ENCODE measurements at regions not wholly inside any gene's neighbourhood (a gene's known extent, or its start where the extent isn't known, plus 50 kb on each side); places are given as distances from the start of the nearest gene placed in this dataset.
A peak's percentile ranks its signal among the peaks of the same experiment; 100 is the strongest.

DNA sequence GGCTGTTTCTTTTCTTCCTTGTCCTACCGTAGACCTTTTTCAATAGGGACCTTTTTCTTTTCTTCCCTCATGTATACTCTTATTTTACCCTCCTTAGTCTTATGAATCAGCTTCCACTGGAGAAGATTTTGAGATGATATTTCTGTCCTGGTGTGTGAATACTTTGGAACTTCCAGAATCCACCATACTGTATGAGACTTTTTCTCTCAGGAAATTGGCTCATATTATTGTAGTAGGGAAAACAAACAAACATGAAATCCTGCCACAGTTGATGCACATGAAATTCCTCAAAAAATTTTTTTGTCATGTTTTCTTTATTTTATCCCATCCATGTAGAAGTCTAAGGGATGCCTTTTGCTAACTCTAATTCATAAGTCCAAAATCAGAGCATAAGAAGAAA lies 289.3 kb upstream of the PLSCR5 start:
- peak overlapping the region; percentile 68 for H2AFZ ChIP-seq
- TF ChIP-seq EZH2 (IDR thresholded peaks at IDR 0.05; ENCODE audit: insufficient read depth, poor library complexity, severe bottlenecking), result no peak
- TF ChIP-seq EZH2phosphoT487 (IDR thresholded peaks at IDR 0.05; ENCODE audit: insufficient read depth, low read depth), result no peak
- peak overlapping the region; percentile 41 for H3K4me2 ChIP-seq (ENCODE audit: unreplicated experiment)
- no peaks in the 10 kb centered on the region for H3K9me3 ChIP-seq (ENCODE audit: low read depth)
- no peaks in the 10 kb centered on the region for H3K27me3 ChIP-seq (replicated peaks; ENCODE audit: insufficient read depth)
- in situ Hi-C loops (cut with MboI), result no loop called here
- no peaks in the 10 kb centered on the region for H3K9me2 ChIP-seq (ENCODE audit: insufficient read depth)
- H3K9ac ChIP-seq, result peak overlapping the region; percentile 9; the same call in 1 of the 2 replicates
- peak; percentile 34 for DNase-seq
- no peaks in the 10 kb centered on the region for H3K79me2 ChIP-seq (ENCODE audit: insufficient read depth)
- no peaks in the 10 kb centered on the region for H4K20me1 ChIP-seq (ENCODE audit: insufficient read depth)
- H3K27ac ChIP-seq, result peak overlapping the region; percentile 67
- peaks cover 8% of the 10 kb centered on the region; the same call in 1 of the 2 replicates for H3F3A ChIP-seq (ENCODE audit: insufficient read depth)
- 71 to 77% methylated on average over 1 of the region's 1 CpG for WGBS, 2 experiments (ENCODE audit: low coverage in 1 of 2, low lambda C conversion rate in 2 of 2, missing lambda C conversion rate in 2 of 2)
- no peaks in the 10 kb centered on the region for H3K36me3 ChIP-seq (ENCODE audit: low read depth)
- peaks cover 22% of the 10 kb centered on the region for H3K4me1 ChIP-seq (ENCODE audit: insufficient read depth)
- H3K4me3 ChIP-seq, result no peak overlapping the region

DNA sequence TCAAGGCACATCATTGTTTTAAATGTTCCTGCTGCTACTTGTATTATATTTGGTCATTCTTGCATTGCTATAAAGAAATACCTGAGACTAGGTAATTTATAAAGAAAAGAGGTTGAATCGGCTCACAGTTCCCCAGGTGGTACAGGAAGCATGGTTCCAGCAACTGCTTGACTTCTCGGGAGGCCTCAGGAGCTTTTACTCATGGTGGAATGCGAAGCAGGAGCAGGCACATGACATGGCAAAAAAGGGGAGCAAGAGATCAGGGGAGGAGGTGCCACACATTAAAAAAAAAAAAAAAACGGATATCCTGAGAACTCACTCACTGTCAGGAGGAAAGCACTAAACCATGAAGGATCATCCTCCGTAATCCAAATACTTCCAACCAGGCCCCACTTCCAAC lies 286.9 kb upstream of the PLSCR5 start:
- WGBS, 2 experiments (ENCODE audit: low coverage in 1 of 2, low lambda C conversion rate in 2 of 2, missing lambda C conversion rate in 2 of 2), result 78 to 80% methylated on average over 5 of the region's 5 CpGs
- DNase-seq, result no peak
- Histone ChIP-seq H3K4me3 (no peak overlapping the region), H3K27me3 (replicated peaks; ENCODE audit: insufficient read depth) (no peaks in the 10 kb centered on the region), H3K27ac (no peak overlapping the region), H3F3A (ENCODE audit: insufficient read depth) (peaks cover 8% of the 10 kb centered on the region; the same call in 1 of the 2 replicates), H2AFZ (no peak overlapping the region), H3K79me2 (ENCODE audit: insufficient read depth) (no peaks in the 10 kb centered on the region), H3K9me2 (ENCODE audit: insufficient read depth) (no peaks in the 10 kb centered on the region), H3K36me3 (ENCODE audit: low read depth) (no peaks in the 10 kb centered on the region), H3K9ac (no peak overlapping the region), H3K9me3 (ENCODE audit: low read depth) (no peaks in the 10 kb centered on the region), H4K20me1 (ENCODE audit: insufficient read depth) (no peaks in the 10 kb centered on the region), H3K4me2 (ENCODE audit: unreplicated experiment) (no peak overlapping the region), H3K4me1 (ENCODE audit: insufficient read depth) (peaks cover 22% of the 10 kb centered on the region)
- in situ Hi-C loops (cut with MboI), result no loop called here
- no peak for TF ChIP-seq EZH2phosphoT487 (IDR thresholded peaks at IDR 0.05; ENCODE audit: insufficient read depth, low read depth)
- no peak for TF ChIP-seq EZH2 (IDR thresholded peaks at IDR 0.05; ENCODE audit: insufficient read depth, poor library complexity, severe bottlenecking)

DNA sequence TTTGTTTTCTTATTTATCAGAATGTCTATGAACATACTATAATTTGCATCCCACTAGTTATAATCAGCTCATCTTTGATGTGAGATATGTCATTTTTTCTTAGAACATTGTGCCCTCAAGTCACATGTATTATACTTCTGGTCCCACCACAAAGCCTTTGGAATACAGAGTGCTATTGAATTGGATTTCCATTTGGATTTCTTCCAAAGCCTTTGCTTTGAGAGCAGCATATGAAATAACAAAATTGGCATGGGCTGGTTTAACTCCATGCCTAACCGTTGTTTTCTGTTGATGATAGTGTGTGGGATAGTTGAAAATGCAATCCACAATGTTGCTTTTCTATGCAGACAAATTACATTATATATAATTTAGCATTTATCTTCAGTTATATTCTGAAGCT lies 284.5 kb upstream of the PLSCR5 start:
- no peak for DNase-seq
- WGBS, 2 experiments (ENCODE audit: low coverage in 1 of 2, low lambda C conversion rate in 2 of 2, missing lambda C conversion rate in 2 of 2), result 38 to 57% methylated on average over 1 of the region's 1 CpG
- no peaks in the 10 kb centered on the region for H3K9me3 ChIP-seq (ENCODE audit: low read depth)
- H3K9me2 ChIP-seq (ENCODE audit: insufficient read depth), result no peaks in the 10 kb centered on the region
- peaks cover 8% of the 10 kb centered on the region; the same call in 1 of the 2 replicates for H3F3A ChIP-seq (ENCODE audit: insufficient read depth)
- H3K36me3 ChIP-seq (ENCODE audit: low read depth), result no peaks in the 10 kb centered on the region
- peaks cover 13% of the 10 kb centered on the region for H3K4me1 ChIP-seq (ENCODE audit: insufficient read depth)
- no peak overlapping the region for H2AFZ ChIP-seq
- in situ Hi-C loops (cut with MboI), result no loop called here
- H3K27me3 ChIP-seq (replicated peaks; ENCODE audit: insufficient read depth), result no peaks in the 10 kb centered on the region
- TF ChIP-seq EZH2phosphoT487 (IDR thresholded peaks at IDR 0.05; ENCODE audit: insufficient read depth, low read depth), result no peak
- TF ChIP-seq EZH2 (IDR thresholded peaks at IDR 0.05; ENCODE audit: insufficient read depth, poor library complexity, severe bottlenecking), result no peak
- H3K4me3 ChIP-seq, result no peak overlapping the region
- no peaks in the 10 kb centered on the region for H4K20me1 ChIP-seq (ENCODE audit: insufficient read depth)
- H3K27ac ChIP-seq, result no peak overlapping the region
- no peak overlapping the region for H3K9ac ChIP-seq
- H3K79me2 ChIP-seq (ENCODE audit: insufficient read depth), result no peaks in the 10 kb centered on the region
- no peak overlapping the region for H3K4me2 ChIP-seq (ENCODE audit: unreplicated experiment)

GRCh38 chr3:146888176-146888575 lies 283.0 kb upstream of the PLSCR5 start:
- H3K4me2 ChIP-seq (ENCODE audit: unreplicated experiment), result no peak overlapping the region
- no peak for TF ChIP-seq EZH2 (IDR thresholded peaks at IDR 0.05; ENCODE audit: insufficient read depth, poor library complexity, severe bottlenecking)
- TF ChIP-seq EZH2phosphoT487 (IDR thresholded peaks at IDR 0.05; ENCODE audit: insufficient read depth, low read depth), result no peak
- no peaks in the 10 kb centered on the region for H3K9me2 ChIP-seq (ENCODE audit: insufficient read depth)
- H2AFZ ChIP-seq, result no peak overlapping the region
- H3K79me2 ChIP-seq (ENCODE audit: insufficient read depth), result no peaks in the 10 kb centered on the region
- no peak overlapping the region for H3K9ac ChIP-seq
- in situ Hi-C loops (cut with MboI), result no loop called here
- DNase-seq, result no peak
- no peaks in the 10 kb centered on the region for H4K20me1 ChIP-seq (ENCODE audit: insufficient read depth)
- H3K27ac ChIP-seq, result no peak overlapping the region
- H3F3A ChIP-seq (ENCODE audit: insufficient read depth), result no peaks in the 10 kb centered on the region
- H3K27me3 ChIP-seq (replicated peaks; ENCODE audit: insufficient read depth), result no peaks in the 10 kb centered on the region
- H3K9me3 ChIP-seq (ENCODE audit: low read depth), result no peaks in the 10 kb centered on the region
- 84 to 92% methylated on average over 4 of the region's 4 CpGs for WGBS, 2 experiments (ENCODE audit: low coverage in 1 of 2, low lambda C conversion rate in 2 of 2, missing lambda C conversion rate in 2 of 2)
- peaks cover 3% of the 10 kb centered on the region; the same call in 1 of the 2 replicates for H3K4me1 ChIP-seq (ENCODE audit: insufficient read depth)
- H3K4me3 ChIP-seq, result no peak overlapping the region
- no peaks in the 10 kb centered on the region for H3K36me3 ChIP-seq (ENCODE audit: low read depth)

GRCh38 chr3:146884721-146885120 lies 279.6 kb upstream of the PLSCR5 start:
- Histone ChIP-seq H3K79me2 (ENCODE audit: insufficient read depth) (no peaks in the 10 kb centered on the region), H3K9ac (no peak overlapping the region), H3K4me2 (ENCODE audit: unreplicated experiment) (no peak overlapping the region), H3K27me3 (replicated peaks; ENCODE audit: insufficient read depth) (no peaks in the 10 kb centered on the region), H2AFZ (peak overlapping the region; percentile 45), H3K36me3 (ENCODE audit: low read depth) (no peaks in the 10 kb centered on the region), H3K27ac (no peak overlapping the region), H3F3A (ENCODE audit: insufficient read depth) (no peaks in the 10 kb centered on the region), H3K4me1 (ENCODE audit: insufficient read depth) (peaks cover 12% of the 10 kb centered on the region; the same call in 1 of the 2 replicates), H3K9me2 (ENCODE audit: insufficient read depth) (no peaks in the 10 kb centered on the region), H3K9me3 (ENCODE audit: low read depth) (no peaks in the 10 kb centered on the region), H4K20me1 (ENCODE audit: insufficient read depth) (no peaks in the 10 kb centered on the region), H3K4me3 (no peak overlapping the region)
- 36 to 42% methylated on average over 4 of the region's 4 CpGs for WGBS, 2 experiments (ENCODE audit: low coverage in 1 of 2, low lambda C conversion rate in 2 of 2, missing lambda C conversion rate in 2 of 2)
- in situ Hi-C loops (cut with MboI), result no loop called here
- no peak for TF ChIP-seq EZH2phosphoT487 (IDR thresholded peaks at IDR 0.05; ENCODE audit: insufficient read depth, low read depth)
- TF ChIP-seq EZH2 (IDR thresholded peaks at IDR 0.05; ENCODE audit: insufficient read depth, poor library complexity, severe bottlenecking), result no peak
- no peak for DNase-seq
